Activated CD4-positive, alpha-beta T cell treated with anti-CD3 and anti-CD28 coated beads, Interleukin-2, Interleukin-4, amounts not matched to agents 100 ng/mL and 50 ng/mL, durations not matched to agents 16 hours and 8 hours (primary cell): ENCODE measurements at regions not wholly inside any gene's neighbourhood (a gene's known extent, or its start where the extent isn't known, plus 50 kb on each side); places are given as distances from the start of the nearest gene placed in this dataset.
"Not testable (repeated sequence)": the region's sequence is repeated elsewhere in the genome, so short reads cannot be mapped to it uniquely, and the experiment has no call there.

Source experiments
- DNase-seq: peaks from one replicate; pipeline ENCODE4 v3.0.0-alpha.2; 2020; ENCODE audit warnings: low spot score

GRCh38 chr7:81135324-81135723 is 216.5 kb upstream of the SEMA3C start:
- no peak for DNase-seq

GRCh38 chr7:81128011-81128410 is 209.2 kb upstream of the SEMA3C start:
- DNase-seq, result no peak

GRCh38 chr7:81120803-81121202 is 202.0 kb upstream of the SEMA3C start:
- no peak for DNase-seq

- DNase-seq, result no peak
Measured at GRCh38 chr7:81120111-81120510, 201.3 kb upstream of the SEMA3C start.

GRCh38 chr7:81114633-81115032 is 195.8 kb upstream of the SEMA3C start:
- DNase-seq, result no peak

GRCh38 chr7:81112731-81113130 is 193.9 kb upstream of the SEMA3C start:
- no peak for DNase-seq

GRCh38 chr7:81111781-81112540 is 193.1 kb upstream of the SEMA3C start:
- DNase-seq, result no peak

- DNase-seq, result no peak
Measured at GRCh38 chr7:81111358-81111757, 192.5 kb upstream of the SEMA3C start.

- no peak for DNase-seq
Measured at GRCh38 chr7:81110673-81111072, 191.8 kb upstream of the SEMA3C start.

GRCh38 chr7:81098213-81098612 is 179.4 kb upstream of the SEMA3C start:
- no peak for DNase-seq

- DNase-seq, result no peak
Measured at GRCh38 chr7:81094952-81095351, 176.1 kb upstream of the SEMA3C start.

- DNase-seq, result no peak
Measured at GRCh38 chr7:81081616-81082015, 162.8 kb upstream of the SEMA3C start.

GRCh38 chr7:81080553-81080952 is 161.7 kb upstream of the SEMA3C start:
- DNase-seq, result no peak

GRCh38 chr7:81079746-81080145 is 160.9 kb upstream of the SEMA3C start:
- no peak for DNase-seq

- no peak for DNase-seq
Measured at GRCh38 chr7:81075150-81075549, 156.3 kb upstream of the SEMA3C start.

- DNase-seq, result no peak
Measured at GRCh38 chr7:81074406-81074805, 155.6 kb upstream of the SEMA3C start.

GRCh38 chr7:81073931-81074251 is 155.0 kb upstream of the SEMA3C start:
- no peak for DNase-seq

- DNase-seq, result no peak
Measured at GRCh38 chr7:81070956-81071355, 152.1 kb upstream of the SEMA3C start.

- DNase-seq, result no peak
Measured at GRCh38 chr7:81066797-81067196, 147.9 kb upstream of the SEMA3C start.

- no peak for DNase-seq
Measured at GRCh38 chr7:81064426-81064825, 145.6 kb upstream of the SEMA3C start.

- no peak for DNase-seq
Measured at GRCh38 chr7:81062755-81063154, 143.9 kb upstream of the SEMA3C start.

GRCh38 chr7:81057469-81057868 is 138.6 kb upstream of the SEMA3C start:
- DNase-seq, result not testable (repeated sequence)

GRCh38 chr7:81053623-81054022 is 134.8 kb upstream of the SEMA3C start:
- no peak for DNase-seq

- no peak for DNase-seq
Measured at GRCh38 chr7:81051811-81052413, 133.1 kb upstream of the SEMA3C start.
